H9 (cell line): ENCODE measurements at regions not wholly inside any gene's neighbourhood (a gene's known extent, or its start where the extent isn't known, plus 50 kb on each side); places are given as distances from the start of the nearest gene placed in this dataset.
A peak's percentile ranks its signal among the peaks of the same experiment; 100 is the strongest.

Experiments used
- DNase-seq: peaks from one replicate; pipeline ENCODE4 v3.0.0-alpha.2; 2017
- H2AFZ ChIP-seq: one replicate; pipeline ENCODE4 v1.6.1; 2013; ENCODE audit warnings: mild to moderate bottlenecking, low read length, control low read depth, moderate library complexity
- H2AK5ac ChIP-seq: 2 replicates; pipeline ENCODE4 v1.6.1; 2013; ENCODE audit warnings: low read length, control low read depth, mixed read lengths; ENCODE audit not compliant: insufficient read length
- H2BK120ac ChIP-seq: one replicate; pipeline ENCODE4 v1.6.1; 2013; ENCODE audit warnings: low read depth, mild to moderate bottlenecking, low read length, control low read depth, inconsistent platforms; ENCODE audit not compliant: poor library complexity, severe bottlenecking
- H2BK12ac ChIP-seq: 2 replicates; pipeline ENCODE4 v1.6.1; 2013; ENCODE audit warnings: low read length, control low read depth, mixed read lengths, low read depth; ENCODE audit not compliant: insufficient read length
- H2BK15ac ChIP-seq: 2 replicates; pipeline ENCODE4 v1.6.1; 2013; ENCODE audit warnings: low read depth, low read length, control low read depth
- H2BK20ac ChIP-seq: one replicate; pipeline ENCODE4 v1.6.1; 2013; ENCODE audit warnings: low read depth, mild to moderate bottlenecking, low read length, control low read depth, inconsistent platforms; ENCODE audit not compliant: poor library complexity, severe bottlenecking
- H2BK5ac ChIP-seq: 2 replicates; pipeline ENCODE4 v1.6.1; 2013; ENCODE audit warnings: low read length, control low read depth, mixed read lengths; ENCODE audit not compliant: insufficient read length
- H3K14ac ChIP-seq: 2 replicates; pipeline ENCODE4 v1.6.1; 2013; ENCODE audit warnings: low read length, control low read depth; ENCODE audit not compliant: insufficient read depth
- H3K18ac ChIP-seq: 2 replicates; pipeline ENCODE4 v1.6.1; 2013; ENCODE audit warnings: low read depth, mild to moderate bottlenecking, mixed read lengths, low read length, control low read depth; ENCODE audit not compliant: insufficient read length
- H3K23ac ChIP-seq: 2 replicates; pipeline ENCODE4 v1.6.1; 2013; ENCODE audit warnings: low read length, control low read depth, mixed read lengths, low read depth; ENCODE audit not compliant: insufficient read length
- H3K23me2 ChIP-seq: 2 replicates; pipeline ENCODE4 v1.6.1; 2013; ENCODE audit warnings: low read depth, mild to moderate bottlenecking, mixed read lengths, low read length, control low read depth; ENCODE audit not compliant: insufficient read length, poor library complexity, severe bottlenecking
- H3K27ac ChIP-seq: 2 replicates; pipeline ENCODE4 v1.5.1; 2013; ENCODE audit warnings: low read length, control low read depth, mixed read lengths, low read depth; ENCODE audit not compliant: insufficient read length
- H3K27me3 ChIP-seq: 2 replicates; pipeline ENCODE4 v1.6.1; 2013; ENCODE audit warnings: low read length, control low read depth, inconsistent platforms; ENCODE audit not compliant: insufficient read depth
- H3K4ac ChIP-seq: 2 replicates; pipeline ENCODE4 v1.6.1; 2013; ENCODE audit warnings: low read depth, mild to moderate bottlenecking, control low read depth, inconsistent platforms, low read length, moderate library complexity
- H3K4me1 ChIP-seq: 2 replicates; pipeline ENCODE4 v1.6.1; 2013; ENCODE audit warnings: low read length, control low read depth, inconsistent platforms; ENCODE audit not compliant: insufficient read depth
- H3K4me2 ChIP-seq: 2 replicates; pipeline ENCODE4 v1.6.1; 2013; ENCODE audit warnings: low read length, control low read depth, mixed read lengths; ENCODE audit not compliant: insufficient read length, insufficient read depth
- H3K56ac ChIP-seq: 2 replicates; pipeline ENCODE4 v1.6.1; 2013; ENCODE audit warnings: low read depth, mild to moderate bottlenecking, mixed read lengths, low read length, control low read depth; ENCODE audit not compliant: insufficient read length
- H3K79me1 ChIP-seq: 2 replicates; pipeline ENCODE4 v1.6.1; 2013; ENCODE audit warnings: low read depth, mild to moderate bottlenecking, moderate library complexity, low read length, control low read depth, inconsistent platforms; ENCODE audit not compliant: insufficient read depth, poor library complexity, severe bottlenecking
- H3K79me2 ChIP-seq: 2 replicates; pipeline ENCODE4 v1.6.1; 2013; ENCODE audit warnings: low read length, control low read depth, inconsistent platforms; ENCODE audit not compliant: insufficient read depth
- H3K9ac ChIP-seq: 2 replicates; pipeline ENCODE4 v1.6.1; 2013; ENCODE audit warnings: low read length, control low read depth, mixed read lengths; ENCODE audit not compliant: insufficient read length; ENCODE audit errors: extremely low read depth
- H3K9me3 ChIP-seq: one replicate; pipeline ENCODE4 v1.6.1; 2013; ENCODE audit warnings: low read depth, low read length, inconsistent platforms; ENCODE audit not compliant: control insufficient read depth
- H3T11ph ChIP-seq: one replicate; pipeline ENCODE4 v1.6.1; 2013; ENCODE audit warnings: mild to moderate bottlenecking, low read length, control low read depth, inconsistent platforms
- H4K20me1 ChIP-seq: one replicate; pipeline ENCODE4 v1.6.1; 2013; ENCODE audit not compliant: control insufficient read depth, insufficient read length, insufficient read depth
- H4K5ac ChIP-seq: 2 replicates; pipeline ENCODE4 v1.6.1; 2013; ENCODE audit warnings: low read depth, mild to moderate bottlenecking, mixed read lengths, low read length, control low read depth; ENCODE audit not compliant: insufficient read length
- H4K8ac ChIP-seq: replicated peaks from 2 replicates; pipeline ENCODE4 v1.6.1; 2013; ENCODE audit warnings: low read length, control low read depth, mixed read lengths, low read depth; ENCODE audit not compliant: insufficient read length
- H4K91ac ChIP-seq: 2 replicates; pipeline ENCODE4 v1.6.1; 2013; ENCODE audit warnings: low read depth, mild to moderate bottlenecking, moderate library complexity, mixed read lengths, low read length, control low read depth; ENCODE audit not compliant: insufficient read length
- H3K27ac Mint-ChIP-seq, 3 experiments: 2 replicates in 2 of 3; 3 replicates in 1 of 3; pipeline ENCODE4 v1.8.0; 2020 to 2021; ENCODE audit warnings: mixed read lengths in 3 of 3, mild to moderate bottlenecking in 1 of 3, moderate library complexity in 1 of 3
- H3K27me3 Mint-ChIP-seq: 2 replicates; pipeline ENCODE4 v1.8.0; 2021; ENCODE audit warnings: low read depth, mild to moderate bottlenecking, moderate library complexity, mixed read lengths
- H3K36me3 Mint-ChIP-seq, 3 experiments: 2 replicates in 2 of 3; 3 replicates in 1 of 3; pipeline ENCODE4 v1.8.0; 2020 to 2021; ENCODE audit warnings: low read depth in 3 of 3, mixed read lengths in 3 of 3; ENCODE audit not compliant: insufficient read depth in 1 of 3
- H3K4me1 Mint-ChIP-seq, 2 experiments: 2 replicates each; pipeline ENCODE4 v1.8.0; 2020; ENCODE audit warnings: mixed read lengths in 2 of 2
- H3K4me3 Mint-ChIP-seq, 2 experiments: 2 replicates in 1 of 2; 3 replicates in 1 of 2; pipeline ENCODE4 v1.8.0; 2020 to 2021; ENCODE audit warnings: mild to moderate bottlenecking in 2 of 2, mixed read lengths in 2 of 2, moderate library complexity in 1 of 2
- H3K9me3 Mint-ChIP-seq, 2 experiments: 2 replicates in 1 of 2; 3 replicates in 1 of 2; pipeline ENCODE4 v1.8.0; 2020; ENCODE audit warnings: mild to moderate bottlenecking in 2 of 2, mixed read lengths in 2 of 2, moderate library complexity in 1 of 2
- CTCF ChIP-seq: fragments of 200-600 bp; sonication (generic); conservative IDR thresholded peaks from 3 replicates; pipeline ENCODE4 v1.8.0; 2021; ENCODE audit warnings: antibody characterized with exemption, mild to moderate bottlenecking
- WGBS: extraction: QIAGEN DNeasy Blood & Tissue Kit; methylation state at CpG from one replicate; pipeline ENCODE4 v1.1.7; 2013; ENCODE audit warnings: missing lambda C conversion rate, low lambda C conversion rate, mixed read lengths; ENCODE audit not compliant: insufficient read length; ENCODE audit errors: extremely low coverage; 5-methylcytosine and 5-hydroxymethylcytosine counted together

GRCh38 chr13:30045916-30046704, 195.7 kb upstream of the UBL3 start:
- H3K27me3 Mint-ChIP-seq, result peaks cover 15% of the 10 kb centered on the region
- H2AK5ac ChIP-seq, result no peak overlapping the region
- H3K27ac Mint-ChIP-seq, result peak overlapping the region in 1 of 3 experiments; percentile 7; a peak in 1 of 7 replicates
- H3K79me2 ChIP-seq, result no peaks in the 10 kb centered on the region
- H2BK120ac ChIP-seq, result no peak overlapping the region
- no peak overlapping the region for H4K8ac ChIP-seq
- no peak overlapping the region for H3K4me2 ChIP-seq
- no peak overlapping the region for H3K14ac ChIP-seq
- H3T11ph ChIP-seq, result no peak overlapping the region
- no peak overlapping the region for H3K4me3 Mint-ChIP-seq
- 0 out of 2 replicates have a peak, but pooled peaks cover 2% of the 10 kb centered on the region for H3K27me3 ChIP-seq
- H3K56ac ChIP-seq, result no peak overlapping the region
- TF ChIP-seq CTCF, result no peak
- H3K4me1 Mint-ChIP-seq, result peaks cover 0 to 18% of the 10 kb centered on the region in 2 experiments; a peak in 2 of 4 replicates
- no peaks in the 10 kb centered on the region for H3K79me1 ChIP-seq
- no peak overlapping the region for H3K4ac ChIP-seq
- H3K27ac ChIP-seq, result no peak overlapping the region
- no peaks in the 10 kb centered on the region for H3K4me1 ChIP-seq
- no peaks in the 10 kb centered on the region for H3K9me3 ChIP-seq
- no peaks in the 10 kb centered on the region for H4K20me1 ChIP-seq
- H2BK12ac ChIP-seq, result no peak overlapping the region
- H3K23ac ChIP-seq, result no peak overlapping the region
- H3K9me3 Mint-ChIP-seq, result peaks cover 0 to 5% of the 10 kb centered on the region in 2 experiments; a peak in 3 of 5 replicates
- H3K23me2 ChIP-seq, result no peaks in the 10 kb centered on the region
- H3K36me3 Mint-ChIP-seq, result peaks cover 0 to 4% (median 0%) of the 10 kb centered on the region in 3 experiments; a peak in 4 of 7 replicates
- WGBS, result no CpG with 5 or more reads among the region's 7 CpGs
- no peak overlapping the region for H4K5ac ChIP-seq
- no peak overlapping the region for H3K18ac ChIP-seq
- H3K9ac ChIP-seq, result no peak overlapping the region
- no peak overlapping the region for H2AFZ ChIP-seq
- no peak for DNase-seq
- H4K91ac ChIP-seq, result no peak overlapping the region
- no peak overlapping the region for H2BK15ac ChIP-seq
- H2BK5ac ChIP-seq, result no peak overlapping the region
- no peak overlapping the region for H2BK20ac ChIP-seq
